Vagina (tissue), 2 donors: ENCODE measurements at regions not wholly inside any gene's neighbourhood (a gene's known extent, or its start where the extent isn't known, plus 50 kb on each side); places are given as distances from the start of the nearest gene placed in this dataset.

Source experiments
- CTCF ChIP-seq, 3 experiments: fragments of 450-650 bp in 2 of 3; fragments of 200-600 bp in 1 of 3; sonication (generic) in 1 of 3; IDR thresholded peaks; one replicate each; pipeline ENCODE4 v1.5.1; 2017 to 2019; ENCODE audit warnings: antibody characterized with exemption in 3 of 3, mild to moderate bottlenecking in 2 of 3, moderate library complexity in 2 of 3
- POLR2A ChIP-seq, 2 donors: fragments of 450-650 bp; IDR thresholded peaks; one replicate each; pipeline ENCODE4 v1.6.1; 2017; ENCODE audit warnings: antibody characterized with exemption in 2 of 2, mild to moderate bottlenecking in 2 of 2, moderate library complexity in 2 of 2

GRCh38 chr2:118539290-118539689, 308.2 kb downstream of the EN1 start:
- TF ChIP-seq CTCF (IDR thresholded peaks at IDR 0.05): no peak
- no peak for TF ChIP-seq POLR2A (IDR thresholded peaks at IDR 0.05)
